Neuronal stem cell (in vitro differentiated cells): ENCODE measurements at regions not wholly inside any gene's neighbourhood (a gene's known extent, or its start where the extent isn't known, plus 50 kb on each side); places are given as distances from the start of the nearest gene placed in this dataset.
"Not testable (repeated sequence)": the region's sequence is repeated elsewhere in the genome, so short reads cannot be mapped to it uniquely, and the experiment has no call there.

ENCODE experiments used
- DNase-seq: peaks from one replicate; pipeline ENCODE4 v3.0.0-alpha.2; 2013; ENCODE audit warnings: low spot score
- H2AFZ ChIP-seq: one replicate; pipeline ENCODE4 v1.6.1; 2013; ENCODE audit warnings: mild to moderate bottlenecking, low read length, inconsistent platforms
- H2AK5ac ChIP-seq: 2 replicates; pipeline ENCODE4 v1.6.1; 2013; ENCODE audit warnings: low read depth, mild to moderate bottlenecking, inconsistent platforms, low read length, moderate library complexity, mixed read lengths
- H2BK120ac ChIP-seq: 2 replicates; pipeline ENCODE4 v1.6.1; 2013; ENCODE audit warnings: low read depth, mild to moderate bottlenecking, inconsistent platforms, low read length, moderate library complexity, mixed read lengths
- H2BK12ac ChIP-seq: one replicate; pipeline ENCODE4 v1.6.1; 2013; ENCODE audit warnings: low read length, inconsistent platforms
- H2BK15ac ChIP-seq: 2 replicates; pipeline ENCODE4 v1.6.1; 2013; ENCODE audit warnings: mild to moderate bottlenecking, low read length, inconsistent platforms, mixed read lengths
- H2BK5ac ChIP-seq: one replicate; pipeline ENCODE4 v1.6.1; 2013; ENCODE audit warnings: inconsistent platforms, mild to moderate bottlenecking, low read length, moderate library complexity
- H3K14ac ChIP-seq: one replicate; pipeline ENCODE4 v1.6.1; 2013; ENCODE audit warnings: low read length, inconsistent platforms
- H3K18ac ChIP-seq: 2 replicates; pipeline ENCODE4 v1.6.1; 2013; ENCODE audit warnings: low read length, inconsistent platforms
- H3K23ac ChIP-seq: 2 replicates; pipeline ENCODE4 v1.6.1; 2013; ENCODE audit warnings: low read depth, mild to moderate bottlenecking, mixed read lengths, low read length, inconsistent platforms; ENCODE audit not compliant: poor library complexity
- H3K27ac ChIP-seq: replicated peaks from 3 replicates; pipeline ENCODE4 v1.5.1; 2013; ENCODE audit warnings: low read length, inconsistent platforms
- H3K27me3 ChIP-seq, 3 experiments: 2 replicates each; pipeline ENCODE4 v1.6.1; 2013; ENCODE audit warnings: low read length in 3 of 3, mild to moderate bottlenecking in 2 of 3, inconsistent platforms in 1 of 3, low read depth in 1 of 3, mixed read lengths in 1 of 3, moderate library complexity in 1 of 3; ENCODE audit not compliant: control insufficient read depth in 3 of 3, insufficient read depth in 3 of 3
- H3K36me3 ChIP-seq, 2 donors: replicated peaks in 1 of 2; 2 replicates each; pipeline ENCODE4 v1.6.1; 2013; ENCODE audit warnings: low read length in 2 of 2; ENCODE audit not compliant: control insufficient read depth in 2 of 2, insufficient read depth in 2 of 2
- H3K4ac ChIP-seq: 2 replicates; pipeline ENCODE4 v1.6.1; 2013; ENCODE audit warnings: inconsistent platforms, mild to moderate bottlenecking, low read length, moderate library complexity
- H3K4me1 ChIP-seq, 2 donors: 1 replicate in 1 of 2; 2 replicates in 1 of 2; pipeline ENCODE4 v1.6.1; 2013; ENCODE audit warnings: low read length in 2 of 2, low read depth in 1 of 2; ENCODE audit not compliant: control insufficient read depth in 2 of 2, insufficient read depth in 1 of 2
- H3K4me2 ChIP-seq: one replicate; pipeline ENCODE4 v1.6.1; 2013; ENCODE audit warnings: mild to moderate bottlenecking, low read length, inconsistent platforms; ENCODE audit not compliant: insufficient read depth, poor library complexity, severe bottlenecking
- H3K4me3 ChIP-seq, 2 donors: 2 replicates each; pipeline ENCODE4 v1.5.1; 2013; ENCODE audit warnings: low read length in 2 of 2, mild to moderate bottlenecking in 2 of 2, inconsistent platforms in 1 of 2, moderate library complexity in 1 of 2
- H3K79me1 ChIP-seq: one replicate; pipeline ENCODE4 v1.6.1; 2013; ENCODE audit warnings: low read depth, mild to moderate bottlenecking, inconsistent platforms, low read length, moderate library complexity
- H3K9ac ChIP-seq: one replicate; pipeline ENCODE4 v1.6.1; 2013; ENCODE audit warnings: mild to moderate bottlenecking, low read depth, low read length, inconsistent platforms; ENCODE audit not compliant: poor library complexity
- H3K9me3 ChIP-seq, 2 donors: replicated peaks in 1 of 2; 2 replicates each; pipeline versions ENCODE3 to v1.6.1; 2013; ENCODE audit warnings: low read length in 2 of 2, mild to moderate bottlenecking in 2 of 2, inconsistent platforms in 1 of 2, low read depth in 1 of 2, mixed read lengths in 1 of 2, moderate library complexity in 1 of 2; ENCODE audit not compliant: control insufficient read depth in 2 of 2, insufficient read depth in 1 of 2
- H4K8ac ChIP-seq: one replicate; pipeline ENCODE4 v1.6.1; 2013; ENCODE audit warnings: low read depth, mild to moderate bottlenecking, inconsistent platforms, low read length, moderate library complexity
- H4K91ac ChIP-seq: one replicate; pipeline ENCODE4 v1.6.1; 2013; ENCODE audit warnings: low read length, low read depth, mild to moderate bottlenecking, inconsistent platforms; ENCODE audit not compliant: poor library complexity
- WGBS, 2 donors: extraction: QIAGEN DNeasy Blood & Tissue Kit; methylation state at CpG; one replicate each; pipeline ENCODE4 v1.1.7; 2013; ENCODE audit warnings: missing lambda C conversion rate in 2 of 2, mixed read lengths in 1 of 2; ENCODE audit not compliant: insufficient read length in 2 of 2, insufficient replicate concordance in 1 of 2; ENCODE audit errors: extremely low coverage in 2 of 2; 5-methylcytosine and 5-hydroxymethylcytosine counted together

- no peak overlapping the region for H3K23ac ChIP-seq
- WGBS, 2 donors: no CpG with 5 or more reads among the region's 5 CpGs
- no peak overlapping the region for H2BK5ac ChIP-seq
These were observed 60.3 kb upstream of the PPP2R3B start for GRCh38 chrX:447052-447451.

GRCh38 chrX:451750-452149, 65.0 kb upstream of the PPP2R3B start:
- not testable (repeated sequence) for H2AK5ac ChIP-seq, H3K9ac ChIP-seq, H2BK12ac ChIP-seq, H2AFZ ChIP-seq, H3K27ac ChIP-seq, H2BK5ac ChIP-seq, H3K18ac ChIP-seq, H3K14ac ChIP-seq, H3K27me3 ChIP-seq, H3K4me3 ChIP-seq, H3K36me3 ChIP-seq, H3K4ac ChIP-seq, DNase-seq, H3K79me1 ChIP-seq, H3K9me3 ChIP-seq, H3K23ac ChIP-seq, H3K4me2 ChIP-seq, H3K4me1 ChIP-seq, H4K91ac ChIP-seq, H2BK120ac ChIP-seq, H2BK15ac ChIP-seq, H4K8ac ChIP-seq
- WGBS, 2 donors: no CpG with 5 or more reads among the region's 12 CpGs

More at GRCh38 chrX:447052-447451, 60.3 kb upstream of the PPP2R3B start:
- peaks cover 2 to 7% of the 10 kb centered on the region in 2 donors for H3K4me1 ChIP-seq
- H3K18ac ChIP-seq: no peak overlapping the region
- no peak overlapping the region for H3K4me3 ChIP-seq
- H2AK5ac ChIP-seq: no peak overlapping the region
- no peak overlapping the region for H2BK12ac ChIP-seq
- H2BK120ac ChIP-seq: no peak overlapping the region
- no peak overlapping the region for H4K91ac ChIP-seq
- H3K79me1 ChIP-seq: no peaks in the 10 kb centered on the region
- H3K27ac ChIP-seq: no peak overlapping the region
- H3K9me3 ChIP-seq: peaks cover 0 to 4% of the 10 kb centered on the region in 2 donors
- H3K27me3 ChIP-seq: peaks cover 0 to 14% (median 0%) of the 10 kb centered on the region in 3 experiments
- no peak overlapping the region for H3K9ac ChIP-seq
- no peak overlapping the region for H3K4me2 ChIP-seq
- H2AFZ ChIP-seq: no peak overlapping the region
- H3K14ac ChIP-seq: no peak overlapping the region
- DNase-seq: no peak
- H3K36me3 ChIP-seq: no peaks in the 10 kb centered on the region
- H4K8ac ChIP-seq: no peak overlapping the region
- no peak overlapping the region for H2BK15ac ChIP-seq
- H3K4ac ChIP-seq: no peak overlapping the region

GRCh38 chrX:452598-452997, 65.9 kb upstream of the PPP2R3B start:
- H3K4me3 ChIP-seq: no peak overlapping the region
- no peak overlapping the region for H4K8ac ChIP-seq
- H4K91ac ChIP-seq: no peak overlapping the region
- no peak overlapping the region for H2BK12ac ChIP-seq
- H3K23ac ChIP-seq: no peak overlapping the region
- H3K9me3 ChIP-seq: no peaks in the 10 kb centered on the region
- no peak overlapping the region for H3K4me2 ChIP-seq
- H3K14ac ChIP-seq: no peak overlapping the region
- no peak overlapping the region for H3K18ac ChIP-seq
- H3K79me1 ChIP-seq: no peaks in the 10 kb centered on the region
- H3K27me3 ChIP-seq: no peaks in the 10 kb centered on the region
- H2BK5ac ChIP-seq: no peak overlapping the region
- H2BK15ac ChIP-seq: no peak overlapping the region
- no peak overlapping the region for H2AFZ ChIP-seq
- H3K4ac ChIP-seq: no peak overlapping the region
- no peaks in the 10 kb centered on the region for H3K4me1 ChIP-seq
- H3K9ac ChIP-seq: no peak overlapping the region
- no peak overlapping the region for H2AK5ac ChIP-seq
- no peak overlapping the region for H3K27ac ChIP-seq
- H2BK120ac ChIP-seq: no peak overlapping the region
- no peak for DNase-seq
- H3K36me3 ChIP-seq: no peaks in the 10 kb centered on the region

- not testable (repeated sequence) for H3K18ac ChIP-seq, H3K14ac ChIP-seq, DNase-seq, H3K23ac ChIP-seq, H4K8ac ChIP-seq, H3K4me1 ChIP-seq, H3K9me3 ChIP-seq, H2BK15ac ChIP-seq, H2BK120ac ChIP-seq, H3K36me3 ChIP-seq, H2AK5ac ChIP-seq, H3K27me3 ChIP-seq, H2BK12ac ChIP-seq, H3K4me2 ChIP-seq, H3K4me3 ChIP-seq, H3K4ac ChIP-seq, H2AFZ ChIP-seq, H3K27ac ChIP-seq, H4K91ac ChIP-seq, H3K79me1 ChIP-seq, H3K9ac ChIP-seq, H2BK5ac ChIP-seq
- WGBS, 2 donors: no CpG with 5 or more reads among the region's 7 CpGs
These were observed 67.8 kb upstream of the PPP2R3B start for GRCh38 chrX:454514-454913.
